HCT116 (cell line): ENCODE measurements at regions not wholly inside any gene's neighbourhood (a gene's known extent, or its start where the extent isn't known, plus 50 kb on each side); places are given as distances from the start of the nearest gene placed in this dataset.

Experiments
- ATAC-seq: fragments of 200-7000 bp; cut with Tn5 transposase; 2 replicates; pipeline ENCODE4 v1.9.1; 2020; ENCODE audit warnings: mild to moderate bottlenecking, moderate library complexity
- BruUV-seq: library from RNA; stranded (reverse); fragments of 400-500 nt; replicated peaks from 2 replicates; lab custom pipeline; 2021; lab: Mats Ljungman, UMichigan
- CTCF ChIA-PET: fragments of 300-600 bp; sonication (Branson Sonifier 250); formaldehyde crosslinking; loops from one replicate; lab custom pipeline; 2021; ENCODE audit warnings: antibody characterized with exemption; lab: Charles Lee
- POLR2A ChIA-PET: fragments of 300-600, 350-600 bp; sonication (Branson Sonifier 250); formaldehyde crosslinking; loops from one replicate; lab custom pipeline; 2021; ENCODE audit warnings: antibody characterized with exemption; lab: Charles Lee
- RAD21 ChIA-PET, 2 experiments: fragments of 300-600 bp; sonication (Branson Sonifier 250); formaldehyde crosslinking; loops; one replicate each; lab custom pipeline; 2023; ENCODE audit warnings: low total read pairs in 2 of 2; ENCODE audit not compliant: uncharacterized antibody in 2 of 2, unreplicated experiment in 2 of 2, low non-redundant PET in 1 of 2; lab: Charles Lee
- DNase-seq: peaks from one replicate; pipeline ENCODE4 v3.0.0-alpha.2; 2010; ENCODE audit warnings: low read depth, low spot score
- H2AFZ ChIP-seq: fragments of 200-600 bp; shearing (Covaris generic), sonication (generic); 2 replicates; pipeline ENCODE4 v1.6.1; 2017; ENCODE audit warnings: low read depth, mixed run types, mixed read lengths, antibody characterized with exemption, low read length; ENCODE audit not compliant: poor library complexity, severe bottlenecking
- H3K27ac ChIP-seq: 2 replicates; pipeline ENCODE4 v1.5.1; 2012; ENCODE audit warnings: low read depth, low read length
- H3K27me3 ChIP-seq: fragments of 200-600 bp; sonication (generic); 2 replicates; pipeline ENCODE4 v1.6.1; 2016; ENCODE audit warnings: mixed run types, low read length, mixed read lengths; ENCODE audit not compliant: insufficient read depth
- H3K36me3 ChIP-seq, 2 experiments: fragments of 200-500 bp in 1 of 2; fragments of 200-600 bp in 1 of 2; sonication (Bioruptor generic) in 1 of 2; sonication (generic) in 1 of 2; 2 replicates each; pipeline versions ENCODE4 v1.5.1 to v1.6.1; 2014 to 2016; ENCODE audit warnings: low read length in 2 of 2, inconsistent platforms in 1 of 2, mixed read lengths in 1 of 2, mixed run types in 1 of 2; ENCODE audit not compliant: insufficient read depth in 2 of 2, control insufficient read depth in 1 of 2
- H3K4me1 ChIP-seq, 2 experiments: fragments of 200-600 bp in 1 of 2; sonication (generic) in 1 of 2; 2 replicates each; pipeline versions ENCODE4 v1.5.1 to v1.6.1; 2012 to 2017; ENCODE audit warnings: low read length in 2 of 2, inconsistent platforms in 1 of 2, mild to moderate bottlenecking in 1 of 2, mixed read lengths in 1 of 2, mixed run types in 1 of 2, moderate library complexity in 1 of 2; ENCODE audit not compliant: insufficient read depth in 2 of 2, control insufficient read depth in 1 of 2
- H3K4me2 ChIP-seq: fragments of 200-600 bp; sonication (generic); 2 replicates; pipeline ENCODE4 v1.6.1; 2017; ENCODE audit warnings: mixed run types, low read length, mixed read lengths
- H3K4me3 ChIP-seq, 2 experiments: fragments of 200-600 bp in 1 of 2; sonication (generic) in 1 of 2; replicated peaks in 1 of 2; 2 replicates each; pipeline ENCODE4 v1.5.1; 2011 to 2016; ENCODE audit warnings: low read length in 2 of 2, control low read depth in 1 of 2, low read depth in 1 of 2, mild to moderate bottlenecking in 1 of 2, mixed read lengths in 1 of 2, mixed run types in 1 of 2
- H3K79me2 ChIP-seq: fragments of 200-600 bp; sonication (generic); 2 replicates; pipeline ENCODE4 v1.6.1; 2017; ENCODE audit warnings: mild to moderate bottlenecking, mixed run types, low read length, moderate library complexity, mixed read lengths; ENCODE audit not compliant: insufficient read depth
- H3K9ac ChIP-seq: fragments of 200-600 bp; sonication (generic); 2 replicates; pipeline ENCODE4 v1.6.1; 2016; ENCODE audit warnings: low read length, mixed read lengths
- H3K9me2 ChIP-seq: fragments of 200-600 bp; sonication (generic), shearing (Covaris generic); 2 replicates; pipeline ENCODE4 v1.6.1; 2017; ENCODE audit warnings: mixed run types, mild to moderate bottlenecking, moderate library complexity; ENCODE audit not compliant: insufficient read depth
- H3K9me3 ChIP-seq, 2 experiments: fragments of 200-500 bp in 1 of 2; fragments of 200-600 bp in 1 of 2; sonication (Bioruptor generic) in 1 of 2; sonication (generic) in 1 of 2; 2 replicates each; pipeline ENCODE4 v1.6.1; 2014 to 2017; ENCODE audit warnings: low read length in 2 of 2, mixed read lengths in 2 of 2, inconsistent platforms in 1 of 2, low read depth in 1 of 2, mild to moderate bottlenecking in 1 of 2, mixed run types in 1 of 2, moderate library complexity in 1 of 2; ENCODE audit not compliant: control insufficient read depth in 1 of 2, insufficient read depth in 1 of 2
- H4K20me1 ChIP-seq: fragments of 200-600 bp; sonication (generic), shearing (Covaris generic); 2 replicates; pipeline ENCODE4 v1.6.1; 2017; ENCODE audit warnings: mixed run types, mild to moderate bottlenecking, moderate library complexity; ENCODE audit not compliant: insufficient read depth
- CBX3 ChIP-seq: IDR thresholded peaks from 2 replicates; pipeline ENCODE4 v1.6.1; 2012; ENCODE audit warnings: low read depth
- CEBPB ChIP-seq: IDR thresholded peaks from 2 replicates; pipeline ENCODE4 v1.6.1; 2012; ENCODE audit warnings: low read depth
- CTCF ChIP-seq, 3 experiments: fragments of 200-600 bp in 1 of 3; sonication (generic) in 1 of 3; IDR thresholded peaks in 2 of 3; conservative IDR thresholded peaks in 1 of 3; 2 replicates each; pipeline ENCODE4 v1.5.1; 2012 to 2017; ENCODE audit warnings: low read depth in 2 of 3, low read length in 2 of 3, antibody characterized with exemption in 1 of 3, borderline replicate concordance in 1 of 3, control low read depth in 1 of 3, mild to moderate bottlenecking in 1 of 3, mixed read lengths in 1 of 3, mixed run types in 1 of 3, moderate library complexity in 1 of 3; ENCODE audit not compliant: insufficient read depth in 1 of 3
- EGR1 ChIP-seq: IDR thresholded peaks from 2 replicates; pipeline ENCODE4 v1.6.1; 2012; ENCODE audit warnings: low read depth
- ELF1 ChIP-seq: IDR thresholded peaks from 2 replicates; pipeline ENCODE4 v1.6.1; 2012; ENCODE audit warnings: low read depth, borderline replicate concordance
- EZH2 ChIP-seq: fragments of 200-600 bp; sonication (generic); IDR thresholded peaks from 2 replicates; pipeline ENCODE4 v1.6.1; 2017; ENCODE audit warnings: antibody characterized with exemption, mixed run types
- EZH2phosphoT487 ChIP-seq: fragments of 200-600 bp; IDR thresholded peaks from 2 replicates; pipeline ENCODE4 v1.6.1; 2018; ENCODE audit warnings: antibody characterized with exemption, borderline replicate concordance
- FOSL1 ChIP-seq: IDR thresholded peaks from 2 replicates; pipeline ENCODE4 v1.6.1; 2012; ENCODE audit warnings: low read depth
- JUND ChIP-seq: IDR thresholded peaks from 2 replicates; pipeline ENCODE4 v1.6.1; 2012
- MAX ChIP-seq: IDR thresholded peaks from 2 replicates; pipeline ENCODE4 v1.6.1; 2012
- POLR2A ChIP-seq: IDR thresholded peaks from 2 replicates; pipeline ENCODE4 v1.7.0; 2011; ENCODE audit warnings: borderline replicate concordance; ENCODE audit not compliant: insufficient read depth, insufficient read length; ENCODE audit errors: extremely low read depth
- POLR2AphosphoS5 ChIP-seq: IDR thresholded peaks from 2 replicates; pipeline ENCODE4 v1.6.1; 2011; ENCODE audit warnings: mild to moderate bottlenecking, low read depth, low read length, moderate library complexity
- REST ChIP-seq: IDR thresholded peaks from 2 replicates; pipeline ENCODE4 v1.6.1; 2012; ENCODE audit warnings: low read depth
- SIN3A ChIP-seq: IDR thresholded peaks from 2 replicates; pipeline ENCODE4 v1.6.1; 2012; ENCODE audit warnings: low read depth
- SP1 ChIP-seq: IDR thresholded peaks from 2 replicates; pipeline ENCODE4 v1.6.1; 2012; ENCODE audit warnings: low read depth
- SRF ChIP-seq: IDR thresholded peaks from 2 replicates; pipeline ENCODE4 v1.6.1; 2012; ENCODE audit warnings: low read depth
- intact Hi-C: fragments of 100-400 bp; cut with micrococcal nuclease; formaldehyde crosslinking; loops from 2 replicates; pipeline ENCODE4 v1.10.0; 2022

GRCh38 chr5:157951673-157952373, 92.9 kb upstream of the CLINT1 start:
- intact Hi-C loops, result no loop called here
- POLR2A ChIA-PET, result interaction anchor here (0.9 kb wide), 1 partner anchor 20 kb away, joined by 3 read pairs; no protein-coding TSS in a partner anchor
- no peak for ATAC-seq
- Histone ChIP-seq H3K4me2 (no peak overlapping the region), H3K27ac (no peak overlapping the region), H3K9me3 (no peaks in the 10 kb centered on the region), H3K36me3 (no peaks in the 10 kb centered on the region), H3K9me2 (no peaks in the 10 kb centered on the region), H3K27me3 (no peaks in the 10 kb centered on the region), H3K79me2 (no peaks in the 10 kb centered on the region), H4K20me1 (no peaks in the 10 kb centered on the region), H2AFZ (no peak overlapping the region), H3K4me3 (no peak overlapping the region), H3K9ac (no peak overlapping the region), H3K4me1 (peaks cover 0 to 9% of the 10 kb centered on the region in 2 experiments; a peak in 1 of 4 replicates)
- BruUV-seq, result no TSS peak
- TF ChIP-seq CEBPB, result no peak
- no peak for TF ChIP-seq REST
- RAD21 ChIA-PET, result interaction anchor here in 1 of 2 experiments (0.6 kb wide), 1 partner anchor 9 kb away, joined by 5 read pairs; no protein-coding TSS in a partner anchor
- CTCF ChIA-PET, result no interaction called here
- DNase-seq, result no peak

GRCh38 chr5:157949520-157949919, 90.6 kb upstream of the CLINT1 start:
- no peaks in the 10 kb centered on the region for H3K27me3 ChIP-seq
- H3K27ac ChIP-seq, result no peak overlapping the region
- no peaks in the 10 kb centered on the region for H3K9me2 ChIP-seq
- POLR2A ChIA-PET, result no interaction called here
- no peak overlapping the region for H3K9ac ChIP-seq
- no peaks in the 10 kb centered on the region for H3K9me3 ChIP-seq
- intact Hi-C loops, result loop anchor here (2.0 to 5.0 kb wide), 2 partner anchors 127 to 187 kb away; no protein-coding TSS in a partner anchor
- RAD21 ChIA-PET, result no interaction called here
- H2AFZ ChIP-seq, result no peak overlapping the region
- no peaks in the 10 kb centered on the region for H3K36me3 ChIP-seq
- DNase-seq (no peak), ATAC-seq (no peak)
- BruUV-seq, result no TSS peak
- H4K20me1 ChIP-seq, result no peaks in the 10 kb centered on the region
- H3K79me2 ChIP-seq, result no peaks in the 10 kb centered on the region
- no peak for TF ChIP-seq ELF1
- no peak for TF ChIP-seq SRF
- TF ChIP-seq SIN3A, result no peak
- TF ChIP-seq EZH2, result no peak
- TF ChIP-seq CBX3, result no peak
- no peak for TF ChIP-seq POLR2AphosphoS5
- TF ChIP-seq EZH2phosphoT487, result no peak
- TF ChIP-seq JUND, result no peak
- no peak for TF ChIP-seq FOSL1
- no peak for TF ChIP-seq MAX
- TF ChIP-seq CTCF (IDR thresholded peaks at IDR 0.05 in 2 of 3, conservative IDR thresholded peaks at IDR 0.05 in 1 of 3; ENCODE audit: borderline replicate concordance in 1 of 3, insufficient read depth in 1 of 3, low read depth in 2 of 3, low read length in 2 of 3), result no peak
- TF ChIP-seq EGR1, result no peak
- TF ChIP-seq CEBPB, result no peak
- no peak for TF ChIP-seq POLR2A
- TF ChIP-seq SP1, result no peak
- 0 out of 2 replicates have a peak overlapping the region, but pooled peaks have one; percentile 65 for H3K4me2 ChIP-seq
- H3K4me1 ChIP-seq, result peaks cover 0 to 9% of the 10 kb centered on the region in 2 experiments; a peak in 1 of 4 replicates
- CTCF ChIA-PET, result interaction anchor here (1.0 to 2.4 kb wide), 12 partner anchors 11 to 186 kb away, joined by 3 to 15 read pairs (median 4); partner anchors contain the start of gene CLINT1
- H3K4me3 ChIP-seq, result no peak overlapping the region
